Astrocyte of the hippocampus (primary cell): ENCODE measurements at regions not wholly inside any gene's neighbourhood (a gene's known extent, or its start where the extent isn't known, plus 50 kb on each side); places are given as distances from the start of the nearest gene placed in this dataset.
"Not testable (repeated sequence)": the region's sequence is repeated elsewhere in the genome, so short reads cannot be mapped to it uniquely, and the experiment has no call there.

Experiments used
- DNase-seq: peaks from one replicate; pipeline ENCODE4 v3.0.0; 2011; ENCODE audit warnings: low read depth, low spot score

DNA sequence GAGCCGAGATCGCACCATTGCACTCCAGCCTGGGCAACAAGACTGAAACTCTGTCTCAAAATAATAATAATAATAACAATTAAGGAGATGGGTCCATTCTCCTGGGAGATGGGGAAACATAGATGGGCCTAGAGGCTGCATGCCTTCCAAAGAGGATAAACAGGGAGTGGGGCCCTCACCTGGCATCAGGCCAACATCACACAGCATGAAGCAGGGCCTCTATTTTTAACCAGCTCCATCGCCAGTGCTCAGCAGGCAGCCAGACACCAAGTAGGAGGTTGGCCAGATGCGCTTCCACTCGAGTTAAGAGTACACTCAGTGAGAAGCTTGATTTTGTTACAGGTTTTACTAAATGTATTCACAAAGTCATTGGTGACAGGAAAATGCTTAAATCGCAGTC, 352.0 kb downstream of the RRAGC start:
- no peak for DNase-seq

DNA sequence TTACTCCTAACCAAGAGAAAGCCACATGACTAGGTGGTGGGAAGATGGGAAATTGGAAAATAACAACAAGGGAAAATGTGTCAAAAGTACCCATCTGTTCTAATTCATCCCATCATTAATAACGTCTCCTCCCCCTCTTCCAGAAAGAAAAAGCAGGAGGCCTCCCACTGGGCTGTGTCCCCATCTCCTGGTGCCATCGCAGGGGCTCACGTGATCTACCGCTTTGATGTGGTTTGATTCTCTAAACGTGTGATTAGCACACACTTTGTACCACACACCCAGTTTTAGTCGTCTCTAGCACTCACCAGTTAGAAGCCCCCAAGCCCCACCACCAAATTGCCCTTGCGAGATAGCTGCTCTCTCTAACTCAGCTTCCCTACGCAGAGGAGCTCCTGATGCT, 353.6 kb downstream of the RRAGC start:
- no peak for DNase-seq

DNA sequence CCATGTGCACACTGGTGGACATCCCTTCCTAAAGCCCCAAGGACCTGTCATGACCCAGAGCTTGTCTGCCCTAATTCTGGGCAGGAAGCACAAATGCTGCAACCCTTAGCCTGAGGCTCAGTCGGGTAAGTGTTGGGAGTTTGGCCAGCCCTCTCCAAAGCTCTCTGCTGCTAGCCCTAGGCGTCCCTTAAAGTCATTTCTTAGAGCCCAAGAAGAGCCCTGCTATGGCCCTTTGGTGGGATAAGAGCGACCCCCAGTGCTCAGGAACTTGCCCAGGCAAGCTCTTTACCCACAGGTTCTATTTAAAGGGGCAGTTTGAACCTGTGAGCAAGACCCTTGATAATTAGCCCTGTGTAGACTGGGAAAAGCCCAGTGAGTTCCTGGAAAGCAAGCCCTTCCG, 356.8 kb downstream of the RRAGC start:
- peak; percentile 21 for DNase-seq

DNA sequence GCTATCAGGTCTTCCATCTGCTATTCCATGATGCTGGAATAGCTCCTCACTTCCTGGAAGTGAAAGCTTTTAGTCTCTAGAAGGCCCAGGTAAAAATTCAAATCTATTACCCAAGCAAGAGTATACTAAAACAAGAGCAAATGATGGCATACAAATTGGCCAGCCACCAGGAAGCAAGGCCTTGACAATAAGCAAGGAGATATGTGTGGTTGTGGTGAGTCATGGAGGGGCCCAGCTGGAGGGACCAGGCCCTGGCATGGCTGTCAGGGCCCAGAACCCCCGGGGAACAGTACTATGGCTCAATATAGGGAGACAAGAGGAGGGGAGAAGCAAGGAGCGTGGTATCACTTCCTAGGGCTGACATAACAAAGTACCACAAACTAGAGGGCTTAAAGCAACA, 358.7 kb downstream of the RRAGC start:
- DNase-seq = peak; percentile 27

DNA sequence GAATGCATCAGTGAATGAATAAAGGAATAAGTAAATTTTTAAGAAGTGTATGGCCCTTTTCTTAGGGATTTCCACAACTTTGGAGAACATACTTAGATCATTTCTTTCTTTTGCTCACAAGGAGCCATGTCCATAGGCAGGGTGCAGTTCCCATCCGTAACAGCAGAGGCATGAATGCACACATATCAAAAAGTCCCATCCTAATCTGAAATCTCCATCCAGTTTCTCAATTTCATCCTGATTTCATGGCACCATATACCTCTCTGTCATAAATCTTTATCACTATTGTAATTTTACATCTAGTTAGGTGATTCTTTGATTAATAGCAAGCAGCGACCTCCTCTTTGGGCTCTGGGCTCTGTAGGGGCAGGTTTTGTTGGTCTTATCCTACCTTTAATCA, 359.2 kb downstream of the RRAGC start:
- DNase-seq = no peak

DNA sequence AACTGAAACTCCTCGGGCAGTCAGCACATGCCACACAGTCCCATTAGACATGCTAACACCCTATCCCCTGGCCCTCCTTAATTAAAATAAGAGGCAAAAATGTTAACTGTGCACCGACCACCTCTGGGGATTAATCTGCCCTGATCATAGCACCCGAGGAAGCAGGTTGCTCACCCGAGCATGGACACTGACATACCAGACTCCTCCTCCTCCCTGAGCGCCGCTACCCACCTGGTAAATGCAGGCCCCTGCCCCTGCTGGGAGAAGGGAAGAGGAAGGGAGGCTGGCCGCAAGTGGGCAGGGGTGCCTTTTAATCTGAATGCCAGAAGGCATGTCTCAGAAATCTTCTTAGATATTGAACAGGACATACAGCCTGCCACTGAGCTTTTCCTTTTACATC, 360.9 kb downstream of the RRAGC start:
- no peak for DNase-seq

DNA sequence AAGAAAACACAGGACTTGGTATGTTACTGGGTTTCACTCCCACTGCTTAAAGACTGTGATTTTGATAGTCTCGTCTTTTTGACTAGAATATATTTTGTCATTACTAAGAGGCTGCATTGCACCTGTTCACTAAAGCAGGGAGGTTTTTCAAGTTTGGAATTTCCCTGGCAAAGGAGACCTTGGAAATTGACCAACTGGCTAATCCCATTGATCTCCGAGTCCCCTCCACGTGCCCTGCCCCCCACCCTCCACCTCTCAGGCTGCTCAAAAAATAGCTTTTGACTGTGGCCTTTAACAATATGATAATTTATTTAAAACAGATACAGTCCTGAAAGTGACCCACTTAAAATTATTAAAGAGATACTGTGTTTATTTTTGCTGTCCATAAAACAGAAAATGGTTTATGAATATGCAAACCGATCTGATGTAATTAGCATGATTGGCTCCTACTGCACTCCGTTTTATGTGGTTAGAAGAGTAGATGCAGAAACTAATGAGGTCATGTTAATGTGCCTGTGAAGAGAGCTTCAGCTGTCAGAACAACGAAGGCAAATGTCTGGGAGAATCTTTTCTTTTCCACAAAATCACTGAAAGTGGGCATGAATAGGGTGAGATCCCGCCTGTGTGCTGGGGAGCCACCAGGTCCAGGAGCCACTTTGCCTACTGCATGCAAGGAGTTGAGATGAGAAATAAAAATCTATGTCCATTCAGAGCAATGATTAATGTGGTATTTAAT, 361.5 kb downstream of the RRAGC start:
- DNase-seq = no peak

DNA sequence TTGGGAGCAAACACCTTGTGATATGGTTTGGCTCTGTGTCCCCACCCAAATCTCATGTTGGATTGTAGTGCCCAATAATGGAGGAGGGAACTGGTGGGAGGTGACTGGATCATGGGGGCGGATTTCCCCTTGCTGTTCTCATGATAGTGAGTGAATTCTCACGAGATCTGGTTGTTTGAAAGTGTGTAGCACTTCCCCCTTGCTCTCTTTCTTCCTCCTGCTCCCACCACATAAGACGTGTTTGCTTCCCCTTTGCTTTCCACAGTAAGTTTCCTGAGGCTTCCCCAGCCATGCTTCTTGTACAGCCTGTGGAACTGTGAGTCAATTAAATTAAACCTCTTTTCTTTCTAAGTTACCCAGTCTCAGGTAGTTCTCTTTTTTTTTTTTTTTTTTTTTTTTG, 366.3 kb downstream of the RRAGC start:
- DNase-seq = not testable (repeated sequence)

DNA sequence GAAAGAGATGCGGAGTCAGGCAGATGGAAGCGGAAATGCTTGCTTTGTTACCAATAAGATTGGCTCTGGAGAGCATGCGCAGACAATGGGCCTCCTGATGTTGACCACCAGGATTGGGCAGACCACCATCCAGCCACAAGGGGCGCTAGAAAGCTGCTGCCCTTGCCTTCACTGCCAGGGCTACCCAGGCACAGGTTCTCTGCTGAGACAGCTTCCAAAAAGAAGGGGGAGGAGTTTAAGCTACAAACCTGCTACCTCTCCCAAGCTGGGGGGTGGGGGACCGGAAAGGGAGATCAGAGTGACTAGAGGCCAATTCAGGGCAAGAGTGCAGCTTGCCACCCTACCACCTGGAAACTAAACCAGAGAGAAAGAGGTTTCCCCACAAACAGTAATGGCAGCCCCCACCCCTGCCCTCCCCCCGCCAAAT, 369.7 kb downstream of the RRAGC start:
- DNase-seq = peak; percentile 21

DNA sequence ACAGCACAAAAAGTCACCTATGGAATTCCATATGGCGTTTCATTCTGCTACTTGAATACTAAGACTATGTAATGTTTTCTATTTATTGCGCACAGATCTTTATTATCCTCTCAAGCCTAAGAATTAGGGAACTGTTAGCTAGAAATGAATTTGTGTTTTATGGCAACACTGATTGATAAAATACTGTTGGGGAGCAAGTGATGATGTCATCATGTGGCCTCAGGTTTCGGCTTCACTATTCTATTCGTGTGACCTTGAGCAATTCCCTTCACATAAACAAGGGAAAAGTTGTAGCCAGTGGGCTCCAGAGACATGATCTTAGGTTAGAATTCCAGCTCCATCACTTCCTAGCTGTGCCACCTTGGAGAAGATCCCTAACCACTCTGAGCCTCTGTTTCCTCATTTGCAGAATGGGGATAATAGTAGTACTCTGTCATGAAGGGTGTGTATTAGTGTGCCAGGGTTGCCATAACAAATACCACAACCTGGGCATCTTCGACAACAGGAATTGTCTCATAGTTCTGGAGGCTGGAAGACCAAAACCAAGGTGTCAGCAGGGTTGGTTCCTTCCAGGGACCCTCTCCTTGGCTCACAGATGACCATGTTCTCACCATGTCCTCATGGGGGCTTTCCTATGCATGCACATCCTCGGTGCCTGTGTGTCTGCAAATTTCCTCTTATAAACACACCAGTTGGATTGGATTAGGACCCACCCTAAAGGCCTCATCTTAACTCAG, 371.2 kb downstream of the RRAGC start:
- DNase-seq = no peak

DNA sequence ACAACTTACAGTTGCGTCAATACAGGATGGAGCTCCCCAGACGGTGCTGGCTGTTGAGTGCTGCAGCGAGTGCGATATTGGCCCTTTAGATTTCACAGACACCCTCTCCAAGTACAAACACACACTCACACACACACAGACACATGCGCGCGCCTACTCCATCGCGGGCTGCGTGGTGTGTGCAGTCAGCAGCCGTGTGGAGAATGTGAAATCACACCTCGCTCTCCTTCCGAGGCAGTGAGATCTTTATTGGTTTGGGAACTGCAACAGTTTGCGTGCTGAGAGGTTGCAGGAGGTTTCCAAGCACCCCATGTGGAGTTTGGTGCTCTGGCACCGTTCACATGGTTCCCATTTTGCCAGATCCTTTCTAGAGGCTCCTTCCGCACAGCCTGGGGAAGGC, 372.2 kb downstream of the RRAGC start:
- no peak for DNase-seq

DNA sequence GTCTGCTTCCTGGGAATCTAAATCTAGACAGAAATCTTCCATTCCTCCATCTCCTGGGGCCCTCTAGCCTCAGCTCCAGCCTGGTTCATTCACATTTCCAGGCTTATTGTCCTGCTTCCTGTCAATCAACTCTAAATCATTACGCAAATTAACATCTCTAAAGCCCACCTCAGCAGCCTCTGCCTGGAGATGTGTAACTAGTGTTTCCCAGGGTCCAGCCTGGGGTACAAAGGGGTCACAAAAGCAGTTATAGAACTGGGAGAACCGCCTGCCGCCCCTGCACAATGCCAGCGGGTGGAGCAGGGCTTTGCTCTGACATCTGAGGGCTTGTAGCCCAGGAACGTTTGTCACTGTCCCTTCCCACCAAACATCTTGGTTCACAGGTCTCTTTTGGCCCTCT, 373.5 kb downstream of the RRAGC start:
- no peak for DNase-seq

DNA sequence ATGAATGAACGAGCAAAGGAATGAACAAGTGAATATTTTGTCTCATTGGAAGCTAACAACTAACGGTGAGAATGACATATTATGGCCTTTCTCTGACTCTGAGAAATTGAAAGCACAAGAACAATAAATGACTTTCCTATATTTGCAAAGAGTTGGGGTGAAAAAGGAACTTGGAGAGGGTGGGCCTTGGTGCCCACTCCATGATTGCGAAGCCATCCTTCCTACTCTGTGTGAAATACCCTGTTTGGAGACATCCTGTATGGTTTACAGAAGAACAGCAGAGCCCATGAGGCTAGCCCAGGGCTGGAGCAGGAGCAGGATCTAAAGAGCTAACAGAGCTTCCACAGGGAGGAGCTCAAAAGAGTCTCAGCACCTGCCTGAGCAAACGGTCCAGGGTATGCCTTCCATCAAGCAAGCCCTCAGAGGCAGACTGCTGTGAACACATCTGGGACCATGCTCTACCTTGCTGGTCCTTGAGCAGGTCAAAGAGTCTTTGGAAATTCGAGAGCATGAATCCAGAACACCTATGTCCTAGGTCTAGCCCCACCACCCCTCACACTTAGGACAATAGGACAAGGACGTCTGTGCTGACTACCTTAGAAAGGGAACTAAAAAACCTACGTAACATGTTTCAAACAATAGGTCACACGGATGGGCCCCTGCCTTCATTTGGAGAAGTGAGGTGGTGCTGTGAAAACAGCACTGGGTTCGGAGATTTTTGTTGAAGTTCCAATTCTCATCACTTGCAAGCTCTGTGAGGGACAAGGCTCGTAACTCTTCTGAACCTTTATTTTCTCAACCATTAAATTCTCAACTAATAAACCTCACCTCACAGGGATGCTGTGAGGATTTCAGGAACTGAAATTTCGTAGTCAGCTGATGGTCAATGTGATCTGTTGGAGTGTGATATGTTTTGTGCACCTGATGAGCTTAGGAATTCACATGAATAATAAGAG, 377.4 kb downstream of the RRAGC start:
- no peak for DNase-seq

DNA sequence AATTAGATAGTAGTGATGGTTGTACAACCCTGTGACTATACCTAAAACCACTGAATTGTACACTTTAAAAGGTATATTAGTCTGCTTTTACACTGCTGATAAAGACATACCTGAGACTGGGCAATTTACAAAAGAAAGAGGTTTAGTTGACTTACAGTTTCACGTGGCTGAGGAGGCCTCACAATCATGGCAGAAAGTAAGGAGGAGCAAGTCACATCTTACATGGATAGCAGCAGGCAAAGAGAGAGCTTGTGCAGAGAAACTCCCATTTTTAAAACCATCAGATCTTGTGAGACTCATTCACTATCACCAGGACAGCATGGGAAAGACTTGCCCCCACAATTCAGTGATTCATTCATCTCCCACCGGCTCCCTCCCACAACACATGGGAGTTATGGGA, 379.9 kb downstream of the RRAGC start:
- DNase-seq = not testable (repeated sequence)

DNA sequence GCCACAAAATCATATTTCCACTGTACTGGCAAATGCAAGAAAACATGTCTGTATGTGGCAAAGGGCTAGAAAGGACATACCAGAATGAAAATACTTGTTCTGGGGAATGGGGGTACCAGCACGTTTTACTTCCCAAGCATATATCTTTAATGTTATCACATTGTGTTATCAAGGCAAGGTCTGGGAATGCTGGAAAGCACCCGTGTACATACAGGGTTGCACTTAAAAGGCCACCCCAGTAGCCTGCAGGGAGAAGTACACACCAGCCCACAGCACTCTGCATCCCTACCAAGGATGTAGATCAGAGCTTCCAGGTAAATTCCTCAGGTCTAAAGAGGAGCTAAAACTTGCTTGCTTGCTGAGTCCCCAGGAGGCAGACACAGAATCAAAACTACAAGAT, 381.8 kb downstream of the RRAGC start:
- no peak for DNase-seq

DNA sequence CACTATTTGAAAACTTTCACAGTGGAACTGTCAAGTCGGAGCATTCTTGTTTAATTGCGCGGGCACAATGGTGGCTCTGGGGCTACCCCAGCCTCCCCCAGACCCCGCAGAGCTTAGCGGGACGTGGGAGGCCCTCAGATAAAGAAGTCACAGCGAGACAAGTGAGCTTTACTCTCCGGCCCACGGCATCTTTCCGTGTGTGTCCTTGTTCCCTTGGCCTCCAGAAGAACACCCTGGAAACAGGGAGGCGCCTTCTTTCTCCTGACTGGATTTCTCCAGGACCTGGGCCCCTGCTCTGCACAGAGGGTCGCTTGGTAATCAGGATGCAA, 382.8 kb downstream of the RRAGC start:
- no peak for DNase-seq

DNA sequence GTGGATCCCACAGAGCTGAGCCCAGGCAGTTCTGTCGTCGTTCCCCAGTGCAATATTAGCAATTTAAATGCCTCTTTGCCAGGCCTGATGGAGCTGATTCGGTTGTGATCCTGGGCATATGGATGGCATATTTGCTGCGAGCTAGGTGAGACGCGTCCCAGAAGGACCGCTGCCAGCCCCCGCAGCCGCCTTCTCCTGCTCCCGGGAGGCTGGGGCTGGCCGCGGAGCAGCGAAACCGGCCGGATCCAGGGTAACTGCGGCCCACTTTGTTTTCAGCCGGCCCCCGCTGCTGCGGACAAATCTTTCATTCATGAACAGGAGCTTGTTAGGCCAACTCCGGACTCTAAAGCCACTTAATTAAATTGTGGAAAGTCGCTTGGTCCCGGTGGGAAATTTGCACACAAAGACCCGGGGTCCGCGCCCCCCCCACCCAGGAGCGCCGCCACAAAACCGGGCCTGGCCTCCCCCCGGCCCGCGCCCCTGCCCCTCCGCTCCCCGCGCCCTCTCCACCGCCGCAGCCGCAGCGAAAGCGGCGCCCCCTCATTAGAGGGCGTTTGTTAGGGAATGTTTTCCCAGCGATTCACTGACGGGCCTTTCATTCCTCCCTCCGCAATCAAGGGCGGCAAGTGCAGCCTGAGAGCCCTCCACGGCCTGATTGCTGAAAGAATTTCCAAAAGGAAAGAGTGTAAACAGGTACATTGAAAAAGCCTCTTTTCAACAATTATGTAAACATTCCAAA, 383.3 kb downstream of the RRAGC start:
- DNase-seq = peak; percentile 58

DNA sequence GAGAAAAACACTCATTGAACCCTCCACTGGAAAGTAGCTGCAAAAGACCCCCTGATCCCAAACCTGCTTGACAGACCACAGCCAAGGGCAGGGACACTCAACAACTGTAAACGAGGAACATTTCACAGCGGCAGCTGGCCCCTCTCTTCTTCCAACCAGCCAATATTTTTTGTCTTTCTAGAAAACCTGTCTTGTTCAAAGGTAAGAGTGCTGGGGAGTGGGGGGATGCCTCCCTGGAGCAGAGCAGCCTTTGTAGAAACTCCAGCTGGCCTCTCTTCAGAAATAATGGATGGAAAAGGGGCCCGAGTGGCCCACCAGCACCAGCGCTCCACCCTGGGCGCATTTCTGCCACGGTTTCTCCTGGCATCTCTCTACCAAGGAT, 384.0 kb downstream of the RRAGC start:
- no peak for DNase-seq

DNA sequence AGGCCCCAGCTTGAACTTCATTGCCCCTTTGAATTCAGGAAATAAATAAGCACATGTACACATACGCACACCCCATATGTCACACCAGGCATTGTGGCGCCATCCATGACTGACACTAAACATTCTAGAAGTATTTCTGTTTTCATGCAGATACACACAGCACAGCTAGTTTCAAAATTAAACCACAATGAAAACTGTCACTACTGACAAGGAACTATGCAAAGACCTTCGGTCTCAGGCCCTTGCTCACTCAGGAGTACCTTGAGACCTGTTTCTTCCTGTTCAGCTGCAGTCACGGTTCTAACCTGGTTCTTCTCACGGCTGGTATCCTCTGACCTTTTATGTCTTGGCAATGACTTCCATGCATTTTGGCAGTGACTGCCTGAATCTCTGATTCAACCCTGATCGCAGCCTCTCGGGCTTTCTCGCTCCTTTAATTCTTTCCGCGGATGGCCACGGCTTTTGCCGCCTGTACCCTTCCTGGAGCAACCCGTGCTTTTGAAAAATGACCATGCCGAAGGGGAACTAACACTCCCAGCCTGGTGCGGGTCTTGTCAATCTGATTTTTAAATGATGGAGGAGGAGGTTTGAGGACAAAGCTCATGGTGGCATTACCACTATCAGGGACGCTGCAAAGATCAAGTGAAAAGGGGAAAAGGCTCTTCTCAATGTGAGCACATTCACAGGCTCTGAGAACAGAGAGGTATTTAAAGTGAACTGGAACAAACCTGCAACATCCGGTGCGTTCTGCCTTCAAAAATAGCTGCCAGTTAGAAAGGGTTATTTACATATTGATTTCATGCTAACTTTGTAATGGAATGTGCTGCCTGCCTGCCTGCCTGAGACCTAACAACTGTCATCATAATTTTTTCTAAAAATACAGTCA, 384.6 kb downstream of the RRAGC start:
- DNase-seq = no peak

DNA sequence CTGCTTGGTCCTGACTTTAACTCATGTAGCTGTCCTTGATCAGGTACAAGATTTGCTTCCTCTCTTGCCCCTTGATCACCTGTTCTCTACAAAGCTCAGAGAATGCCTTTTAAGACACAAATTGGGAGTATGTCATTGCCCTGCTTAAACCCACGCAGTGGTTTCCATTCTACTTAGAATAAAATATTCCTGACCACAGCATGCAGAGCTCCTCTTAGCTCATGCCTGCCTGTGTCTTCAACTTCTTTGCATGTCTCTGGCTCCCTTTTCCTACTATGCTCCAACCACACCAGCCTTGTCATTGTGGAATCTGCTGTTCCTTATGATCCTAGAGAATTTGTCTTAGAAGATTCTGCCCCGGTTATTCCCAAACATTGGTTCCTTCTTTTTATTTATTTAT, 393.1 kb downstream of the RRAGC start:
- DNase-seq = no peak

DNA sequence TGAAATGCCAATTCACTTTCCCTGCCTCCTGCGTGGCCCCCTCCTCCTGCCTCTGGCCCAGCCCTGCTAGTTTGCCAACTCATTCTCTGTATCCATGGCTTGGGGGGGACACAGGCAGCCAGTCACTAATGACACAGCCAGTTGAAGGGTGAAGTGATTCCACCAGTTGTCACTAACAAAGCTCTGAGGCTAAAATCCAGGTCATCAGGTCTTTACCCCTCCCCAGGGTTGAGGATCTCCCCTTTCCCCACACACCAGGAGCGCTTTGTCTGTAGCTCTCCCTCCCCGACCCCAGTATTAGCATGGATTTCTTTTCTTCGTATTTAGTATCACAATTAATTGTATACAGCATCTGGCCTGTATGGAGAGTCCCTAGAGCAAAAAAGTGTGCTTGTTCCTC, 394.1 kb downstream of the RRAGC start:
- DNase-seq = no peak
